ENCODE measurements at regions not wholly inside any gene's neighbourhood (a gene's known extent, or its start where the extent isn't known, plus 50 kb on each side); places are given as distances from the start of the nearest gene placed in this dataset.

GRCh38 chr14:48401321-48401720 is 725.9 kb upstream of the MDGA2 start:
- no peak for DNase-seq (ENCODE audit: low spot score)
- TF ChIP-seq, protein P1, sequence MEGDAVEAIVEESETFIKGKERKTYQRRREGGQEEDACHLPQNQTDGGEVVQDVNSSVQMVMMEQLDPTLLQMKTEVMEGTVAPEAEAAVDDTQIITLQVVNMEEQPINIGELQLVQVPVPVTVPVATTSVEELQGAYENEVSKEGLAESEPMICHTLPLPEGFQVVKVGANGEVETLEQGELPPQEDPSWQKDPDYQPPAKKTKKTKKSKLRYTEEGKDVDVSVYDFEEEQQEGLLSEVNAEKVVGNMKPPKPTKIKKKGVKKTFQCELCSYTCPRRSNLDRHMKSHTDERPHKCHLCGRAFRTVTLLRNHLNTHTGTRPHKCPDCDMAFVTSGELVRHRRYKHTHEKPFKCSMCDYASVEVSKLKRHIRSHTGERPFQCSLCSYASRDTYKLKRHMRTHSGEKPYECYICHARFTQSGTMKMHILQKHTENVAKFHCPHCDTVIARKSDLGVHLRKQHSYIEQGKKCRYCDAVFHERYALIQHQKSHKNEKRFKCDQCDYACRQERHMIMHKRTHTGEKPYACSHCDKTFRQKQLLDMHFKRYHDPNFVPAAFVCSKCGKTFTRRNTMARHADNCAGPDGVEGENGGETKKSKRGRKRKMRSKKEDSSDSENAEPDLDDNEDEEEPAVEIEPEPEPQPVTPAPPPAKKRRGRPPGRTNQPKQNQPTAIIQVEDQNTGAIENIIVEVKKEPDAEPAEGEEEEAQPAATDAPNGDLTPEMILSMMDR (IDR thresholded peaks at IDR 0.05; ENCODE audit: extremely low read depth, insufficient read depth, missing control alignments), result no peak
- in situ Hi-C loops (cut with MboI; ENCODE audit: low pct_unique_long_range_greater_than_20kb, low sequenced_read_pairs, unreplicated experiment), result no loop called here

GRCh38 chr14:48398675-48399282 is 723.4 kb upstream of the MDGA2 start:
- in situ Hi-C loops (cut with MboI; ENCODE audit: low pct_unique_long_range_greater_than_20kb, low sequenced_read_pairs, unreplicated experiment), result loop anchor here (25.0 kb wide), 1 partner anchor 486 kb away; no protein-coding TSS in a partner anchor
- DNase-seq (ENCODE audit: low spot score), result peak; percentile 39
- TF ChIP-seq, protein P1 (IDR thresholded peaks at IDR 0.05; ENCODE audit: extremely low read depth, insufficient read depth, missing control alignments), result peak; percentile 78

GRCh38 chr14:48391661-48392060 is 716.3 kb upstream of the MDGA2 start:
- no peak for DNase-seq (ENCODE audit: low spot score)
- in situ Hi-C loops (cut with MboI; ENCODE audit: low pct_unique_long_range_greater_than_20kb, low sequenced_read_pairs, unreplicated experiment), result loop anchor here (25.0 kb wide), 1 partner anchor 479 kb away; no protein-coding TSS in a partner anchor
- TF ChIP-seq, protein P1 (IDR thresholded peaks at IDR 0.05; ENCODE audit: extremely low read depth, insufficient read depth, missing control alignments), result no peak

GRCh38 chr14:48390346-48390745 is 714.9 kb upstream of the MDGA2 start:
- TF ChIP-seq, protein P1 (IDR thresholded peaks at IDR 0.05; ENCODE audit: extremely low read depth, insufficient read depth, missing control alignments), result no peak
- no peak for DNase-seq (ENCODE audit: low spot score)
- in situ Hi-C loops (cut with MboI; ENCODE audit: low pct_unique_long_range_greater_than_20kb, low sequenced_read_pairs, unreplicated experiment), result loop anchor here (25.0 kb wide), 1 partner anchor 478 kb away; no protein-coding TSS in a partner anchor

DNA sequence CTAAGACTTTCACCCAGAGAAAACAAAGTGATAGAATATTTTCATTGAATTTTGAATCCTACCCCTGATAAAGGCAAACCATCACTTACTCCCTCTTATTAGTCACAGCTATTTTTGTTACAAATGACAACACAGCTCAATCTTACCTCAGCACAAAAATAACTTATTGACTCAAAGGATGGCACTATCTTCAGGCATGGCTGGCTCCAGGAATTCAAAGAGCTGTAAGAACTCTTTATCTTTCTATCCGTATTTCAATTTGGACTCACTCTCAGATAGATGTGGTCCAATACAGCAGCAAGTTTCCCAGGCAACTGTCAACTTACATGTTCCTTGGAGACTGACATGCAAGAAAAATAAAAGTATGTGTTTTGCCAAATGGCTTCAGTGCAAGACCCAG is 709.4 kb upstream of the MDGA2 start:
- TF ChIP-seq, protein P1 (IDR thresholded peaks at IDR 0.05; ENCODE audit: extremely low read depth, insufficient read depth, missing control alignments), result no peak
- no peak for DNase-seq (ENCODE audit: low spot score)
- in situ Hi-C loops (cut with MboI; ENCODE audit: low pct_unique_long_range_greater_than_20kb, low sequenced_read_pairs, unreplicated experiment), result loop anchor here (25.0 kb wide), 1 partner anchor 473 kb away; no protein-coding TSS in a partner anchor

DNA sequence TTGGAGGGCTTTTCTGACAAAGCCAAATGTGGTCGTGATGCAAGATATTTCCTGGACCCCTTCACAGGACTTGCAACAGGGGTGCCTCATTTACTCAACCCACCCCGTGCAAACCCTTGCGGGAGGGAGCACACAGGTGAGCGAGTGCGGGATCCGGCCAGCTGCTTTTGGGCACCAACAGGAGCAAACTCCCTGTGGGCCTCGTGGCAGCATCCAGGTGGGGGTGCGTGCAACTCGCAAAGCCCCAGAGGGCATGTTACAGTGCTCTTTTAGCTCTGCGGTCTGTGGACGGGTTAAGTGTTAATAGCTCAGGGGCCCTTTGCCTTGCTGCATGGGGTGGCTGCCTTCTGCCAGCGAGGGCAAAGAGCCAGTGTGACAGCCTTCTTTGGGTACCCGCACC is 707.6 kb upstream of the MDGA2 start:
- in situ Hi-C loops (cut with MboI; ENCODE audit: low pct_unique_long_range_greater_than_20kb, low sequenced_read_pairs, unreplicated experiment), result loop anchor here (25.0 kb wide), 1 partner anchor 471 kb away; no protein-coding TSS in a partner anchor
- TF ChIP-seq, protein P1 (IDR thresholded peaks at IDR 0.05; ENCODE audit: extremely low read depth, insufficient read depth, missing control alignments), result no peak
- DNase-seq (ENCODE audit: low spot score), result no peak
